ENCODE measurements at regions not wholly inside any gene's neighbourhood (a gene's known extent, or its start where the extent isn't known, plus 50 kb on each side); places are given as distances from the start of the nearest gene placed in this dataset.

GRCh38 chr7:132687981-132688383, 111.7 kb upstream of the PLXNA4 start (continued):
- TF ChIP-seq, protein P1, sequence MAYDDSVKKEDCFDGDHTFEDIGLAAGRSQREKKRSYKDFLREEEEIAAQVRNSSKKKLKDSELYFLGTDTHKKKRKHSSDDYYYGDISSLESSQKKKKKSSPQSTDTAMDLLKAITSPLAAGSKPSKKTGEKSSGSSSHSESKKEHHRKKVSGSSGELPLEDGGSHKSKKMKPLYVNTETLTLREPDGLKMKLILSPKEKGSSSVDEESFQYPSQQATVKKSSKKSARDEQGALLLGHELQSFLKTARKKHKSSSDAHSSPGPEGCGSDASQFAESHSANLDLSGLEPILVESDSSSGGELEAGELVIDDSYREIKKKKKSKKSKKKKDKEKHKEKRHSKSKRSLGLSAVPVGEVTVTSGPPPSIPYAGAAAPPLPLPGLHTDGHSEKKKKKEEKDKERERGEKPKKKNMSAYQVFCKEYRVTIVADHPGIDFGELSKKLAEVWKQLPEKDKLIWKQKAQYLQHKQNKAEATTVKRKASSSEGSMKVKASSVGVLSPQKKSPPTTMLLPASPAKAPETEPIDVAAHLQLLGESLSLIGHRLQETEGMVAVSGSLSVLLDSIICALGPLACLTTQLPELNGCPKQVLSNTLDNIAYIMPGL (CRISPR knock-in tag; IDR thresholded peaks at IDR 0.05; ENCODE audit: borderline replicate concordance) = no peak

- H3K4me3 ChIP-seq = no peak overlapping the region
- WGBS (ENCODE audit: missing lambda C conversion rate) = 25% methylated on average over 1 of the region's 1 CpG
- ChIA-PET CTCF (no interaction called here), POLR2A (no interaction called here)
- DNase-seq (ENCODE audit: low read depth in 1 of 2, low spot score in 1 of 2) = no peak
- no peak overlapping the region for H3K4me2 ChIP-seq
- no peaks in the 10 kb centered on the region for H3K9me3 ChIP-seq
- FAIRE-seq = no peak
- TF ChIP-seq, protein P2, sequence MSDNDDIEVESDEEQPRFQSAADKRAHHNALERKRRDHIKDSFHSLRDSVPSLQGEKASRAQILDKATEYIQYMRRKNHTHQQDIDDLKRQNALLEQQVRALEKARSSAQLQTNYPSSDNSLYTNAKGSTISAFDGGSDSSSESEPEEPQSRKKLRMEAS (IDR thresholded peaks at IDR 0.05) = no peak
- TF ChIP-seq MAFK (IDR thresholded peaks at IDR 0.05; ENCODE audit: partially characterized antibody) = no peak
- TF ChIP-seq CBX2 (IDR thresholded peaks at IDR 0.05; ENCODE audit: borderline replicate concordance, low read depth) = no peak
- TF ChIP-seq, protein P3, sequence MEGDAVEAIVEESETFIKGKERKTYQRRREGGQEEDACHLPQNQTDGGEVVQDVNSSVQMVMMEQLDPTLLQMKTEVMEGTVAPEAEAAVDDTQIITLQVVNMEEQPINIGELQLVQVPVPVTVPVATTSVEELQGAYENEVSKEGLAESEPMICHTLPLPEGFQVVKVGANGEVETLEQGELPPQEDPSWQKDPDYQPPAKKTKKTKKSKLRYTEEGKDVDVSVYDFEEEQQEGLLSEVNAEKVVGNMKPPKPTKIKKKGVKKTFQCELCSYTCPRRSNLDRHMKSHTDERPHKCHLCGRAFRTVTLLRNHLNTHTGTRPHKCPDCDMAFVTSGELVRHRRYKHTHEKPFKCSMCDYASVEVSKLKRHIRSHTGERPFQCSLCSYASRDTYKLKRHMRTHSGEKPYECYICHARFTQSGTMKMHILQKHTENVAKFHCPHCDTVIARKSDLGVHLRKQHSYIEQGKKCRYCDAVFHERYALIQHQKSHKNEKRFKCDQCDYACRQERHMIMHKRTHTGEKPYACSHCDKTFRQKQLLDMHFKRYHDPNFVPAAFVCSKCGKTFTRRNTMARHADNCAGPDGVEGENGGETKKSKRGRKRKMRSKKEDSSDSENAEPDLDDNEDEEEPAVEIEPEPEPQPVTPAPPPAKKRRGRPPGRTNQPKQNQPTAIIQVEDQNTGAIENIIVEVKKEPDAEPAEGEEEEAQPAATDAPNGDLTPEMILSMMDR (IDR thresholded peaks at IDR 0.05) = no peak
- TF ChIP-seq HOXB5 (CRISPR knock-in tag; IDR thresholded peaks at IDR 0.05) = no peak
- TF ChIP-seq FOXS1 (CRISPR knock-in tag; IDR thresholded peaks at IDR 0.05) = no peak
- TF ChIP-seq PHF8 (IDR thresholded peaks at IDR 0.05; ENCODE audit: borderline replicate concordance, low read depth) = no peak
- no peak for TF ChIP-seq GATA3 (IDR thresholded peaks at IDR 0.05; ENCODE audit: borderline replicate concordance)
- no peak for TF ChIP-seq EP300 (IDR thresholded peaks at IDR 0.05)
- TF ChIP-seq POLR2A (IDR thresholded peaks at IDR 0.05; ENCODE audit: low read length) = no peak
- TF ChIP-seq RARB (CRISPR knock-in tag; IDR thresholded peaks at IDR 0.05) = no peak
- no peak for TF ChIP-seq NFE2L2 (conservative IDR thresholded peaks at IDR 0.05; ENCODE audit: low read length)
- no peak for TF ChIP-seq CHD4 (IDR thresholded peaks at IDR 0.05; ENCODE audit: borderline replicate concordance)
- TF ChIP-seq HOXA7 (CRISPR knock-in tag; IDR thresholded peaks at IDR 0.05) = no peak
- no peak for TF ChIP-seq REST (IDR thresholded peaks at IDR 0.05)
- no peak for TF ChIP-seq HEYL (CRISPR knock-in tag; IDR thresholded peaks at IDR 0.05)
- no peak for TF ChIP-seq SMC3 (IDR thresholded peaks at IDR 0.05)
- TF ChIP-seq KDM1A (IDR thresholded peaks at IDR 0.05; ENCODE audit: low read depth) = no peak
- no peak for TF ChIP-seq RAD21 (conservative IDR thresholded peaks at IDR 0.05 in 1 of 2, IDR thresholded peaks at IDR 0.05 in 1 of 2)
- TF ChIP-seq, protein P4, sequence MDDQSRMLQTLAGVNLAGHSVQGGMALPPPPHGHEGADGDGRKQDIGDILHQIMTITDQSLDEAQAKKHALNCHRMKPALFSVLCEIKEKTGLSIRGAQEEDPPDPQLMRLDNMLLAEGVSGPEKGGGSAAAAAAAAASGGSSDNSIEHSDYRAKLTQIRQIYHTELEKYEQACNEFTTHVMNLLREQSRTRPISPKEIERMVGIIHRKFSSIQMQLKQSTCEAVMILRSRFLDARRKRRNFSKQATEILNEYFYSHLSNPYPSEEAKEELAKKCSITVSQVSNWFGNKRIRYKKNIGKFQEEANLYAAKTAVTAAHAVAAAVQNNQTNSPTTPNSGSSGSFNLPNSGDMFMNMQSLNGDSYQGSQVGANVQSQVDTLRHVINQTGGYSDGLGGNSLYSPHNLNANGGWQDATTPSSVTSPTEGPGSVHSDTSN (IDR thresholded peaks at IDR 0.05) = no peak
- H3K4me1 ChIP-seq = no peaks in the 10 kb centered on the region
- H3K27ac ChIP-seq = no peak overlapping the region
- ATAC-seq = no peak
These were observed 110.7 kb upstream of the PLXNA4 start for GRCh38 chr7:132687016-132687415.

Data from A549 (cell line).